NCI-H524 treated with DMSO at 0.1 percent for 48 hours (cell line): ENCODE measurements at regions not wholly inside any gene's neighbourhood (a gene's known extent, or its start where the extent isn't known, plus 50 kb on each side); places are given as distances from the start of the nearest gene placed in this dataset.

Experiments
- DNase-seq: peaks from one replicate; lab custom pipeline; 2025; lab: John Stamatoyannopoulos, UW

- no peak for DNase-seq
These were observed 140.3 kb downstream of the LYPLAL1 start for GRCh38 chr1:219313961-219314360.

- DNase-seq: no peak
These were observed 139.3 kb downstream of the LYPLAL1 start for GRCh38 chr1:219312967-219313366.

- DNase-seq: no peak
These were observed 136.6 kb downstream of the LYPLAL1 start for GRCh38 chr1:219310181-219310728.

- no peak for DNase-seq
These were observed 134.7 kb downstream of the LYPLAL1 start for GRCh38 chr1:219308367-219308766.

GRCh38 chr1:219304227-219305226 lies 130.8 kb downstream of the LYPLAL1 start:
- no peak for DNase-seq

- DNase-seq: no peak
These were observed 129.0 kb downstream of the LYPLAL1 start for GRCh38 chr1:219302697-219303096.

- DNase-seq: no peak
These were observed 125.7 kb downstream of the LYPLAL1 start for GRCh38 chr1:219299420-219299819.

- no peak for DNase-seq
These were observed 125.0 kb downstream of the LYPLAL1 start for GRCh38 chr1:219298571-219299148.

GRCh38 chr1:219296430-219297355 lies 123.0 kb downstream of the LYPLAL1 start:
- DNase-seq: no peak

- no peak for DNase-seq
These were observed 120.6 kb downstream of the LYPLAL1 start for GRCh38 chr1:219294251-219294650.

- no peak for DNase-seq
These were observed 119.7 kb downstream of the LYPLAL1 start for GRCh38 chr1:219293410-219293809.

- DNase-seq: no peak
These were observed 119.3 kb downstream of the LYPLAL1 start for GRCh38 chr1:219292999-219293398.

- DNase-seq: no peak
These were observed 118.7 kb downstream of the LYPLAL1 start for GRCh38 chr1:219292341-219292740.

- no peak for DNase-seq
These were observed 115.5 kb downstream of the LYPLAL1 start for GRCh38 chr1:219289171-219289570.

- DNase-seq: no peak
These were observed 109.9 kb downstream of the LYPLAL1 start for GRCh38 chr1:219283541-219283940.

- DNase-seq: no peak
These were observed 108.2 kb downstream of the LYPLAL1 start for GRCh38 chr1:219281831-219282230.

GRCh38 chr1:219279017-219279770 lies 105.5 kb downstream of the LYPLAL1 start:
- no peak for DNase-seq

- no peak for DNase-seq
These were observed 104.6 kb downstream of the LYPLAL1 start for GRCh38 chr1:219278288-219278687.

GRCh38 chr1:219277304-219278105 lies 103.8 kb downstream of the LYPLAL1 start:
- DNase-seq: no peak

- DNase-seq: no peak
These were observed 102.5 kb downstream of the LYPLAL1 start for GRCh38 chr1:219276049-219276738.
